ENCODE measurements at regions not wholly inside any gene's neighbourhood (a gene's known extent, or its start where the extent isn't known, plus 50 kb on each side); places are given as distances from the start of the nearest gene placed in this dataset.
A peak's percentile ranks its signal among the peaks of the same experiment; 100 is the strongest.

DNA sequence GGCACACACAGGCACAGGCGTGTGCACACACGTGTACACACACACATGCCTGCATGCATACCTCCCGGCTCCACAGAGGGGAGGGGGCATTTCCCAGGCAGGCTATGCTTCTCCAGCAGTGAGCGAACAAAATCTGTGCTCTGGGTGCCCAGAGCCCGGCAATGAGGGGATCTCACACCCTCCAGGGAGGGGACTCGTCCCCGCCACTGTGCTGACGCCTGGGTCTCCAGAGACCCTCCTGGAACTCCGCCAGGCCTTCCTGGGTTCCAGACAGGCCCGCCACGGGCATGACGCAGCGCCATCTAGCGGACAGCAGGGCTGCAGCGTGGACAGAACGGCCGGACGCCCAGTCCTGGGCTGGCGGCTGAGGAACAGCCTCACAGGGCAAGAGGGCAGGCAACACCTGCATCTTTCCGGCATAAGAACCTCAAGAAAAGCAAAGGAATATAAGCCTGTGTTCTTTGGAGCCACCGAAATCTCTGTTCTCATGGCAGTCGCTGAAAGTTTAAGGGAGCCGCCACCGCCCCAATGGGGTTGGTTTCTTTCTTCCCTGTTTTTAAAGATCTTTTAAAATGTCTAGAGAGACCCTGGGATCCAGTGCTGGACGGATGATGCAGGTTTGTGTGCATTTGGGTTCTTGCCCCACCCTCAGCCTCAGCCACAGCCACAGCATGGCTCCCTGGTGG is 135.6 kb upstream of the PPP1R26 start:
- TF ChIP-seq, protein P1, sequence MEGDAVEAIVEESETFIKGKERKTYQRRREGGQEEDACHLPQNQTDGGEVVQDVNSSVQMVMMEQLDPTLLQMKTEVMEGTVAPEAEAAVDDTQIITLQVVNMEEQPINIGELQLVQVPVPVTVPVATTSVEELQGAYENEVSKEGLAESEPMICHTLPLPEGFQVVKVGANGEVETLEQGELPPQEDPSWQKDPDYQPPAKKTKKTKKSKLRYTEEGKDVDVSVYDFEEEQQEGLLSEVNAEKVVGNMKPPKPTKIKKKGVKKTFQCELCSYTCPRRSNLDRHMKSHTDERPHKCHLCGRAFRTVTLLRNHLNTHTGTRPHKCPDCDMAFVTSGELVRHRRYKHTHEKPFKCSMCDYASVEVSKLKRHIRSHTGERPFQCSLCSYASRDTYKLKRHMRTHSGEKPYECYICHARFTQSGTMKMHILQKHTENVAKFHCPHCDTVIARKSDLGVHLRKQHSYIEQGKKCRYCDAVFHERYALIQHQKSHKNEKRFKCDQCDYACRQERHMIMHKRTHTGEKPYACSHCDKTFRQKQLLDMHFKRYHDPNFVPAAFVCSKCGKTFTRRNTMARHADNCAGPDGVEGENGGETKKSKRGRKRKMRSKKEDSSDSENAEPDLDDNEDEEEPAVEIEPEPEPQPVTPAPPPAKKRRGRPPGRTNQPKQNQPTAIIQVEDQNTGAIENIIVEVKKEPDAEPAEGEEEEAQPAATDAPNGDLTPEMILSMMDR (IDR thresholded peaks at IDR 0.05), result peak; percentile 76
- TF ChIP-seq EZH2 (IDR thresholded peaks at IDR 0.05; ENCODE audit: borderline replicate concordance, insufficient read depth, low read depth, low read length, poor library complexity, severe bottlenecking), result no peak
